ENCODE measurements at regions not wholly inside any gene's neighbourhood (a gene's known extent, or its start where the extent isn't known, plus 50 kb on each side); places are given as distances from the start of the nearest gene placed in this dataset.
"Not testable (repeated sequence)": the region's sequence is repeated elsewhere in the genome, so short reads cannot be mapped to it uniquely, and the experiment has no call there.

DNA sequence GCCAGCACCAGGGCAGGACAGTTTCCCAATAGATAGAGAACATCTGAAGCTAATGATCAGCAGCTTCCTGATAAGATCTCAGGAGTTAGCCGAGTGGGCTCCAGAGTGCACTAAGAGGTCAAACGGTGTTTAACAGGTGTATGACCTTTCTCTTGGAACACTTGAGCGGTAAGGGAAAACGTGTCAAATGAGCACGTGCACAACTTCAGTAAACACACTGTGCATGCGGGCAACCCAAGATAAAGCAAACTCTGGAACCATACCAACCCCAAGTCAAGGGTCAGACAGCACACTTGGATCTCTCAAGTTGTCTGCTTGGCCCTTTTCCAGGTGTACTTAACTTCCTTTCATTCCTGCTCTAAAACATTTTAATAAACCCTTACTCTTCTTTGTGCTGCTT, 1941.5 kb upstream of the PCDH10 start:
- DNase-seq (ENCODE audit: low read depth): no peak

- no peak for DNase-seq (ENCODE audit: low read depth)
Measured at GRCh38 chr4:131248314-131248713, 1900.8 kb upstream of the PCDH10 start.

GRCh38 chr4:131251321-131251720, 1897.8 kb upstream of the PCDH10 start:
- DNase-seq (ENCODE audit: low read depth): no peak

DNA sequence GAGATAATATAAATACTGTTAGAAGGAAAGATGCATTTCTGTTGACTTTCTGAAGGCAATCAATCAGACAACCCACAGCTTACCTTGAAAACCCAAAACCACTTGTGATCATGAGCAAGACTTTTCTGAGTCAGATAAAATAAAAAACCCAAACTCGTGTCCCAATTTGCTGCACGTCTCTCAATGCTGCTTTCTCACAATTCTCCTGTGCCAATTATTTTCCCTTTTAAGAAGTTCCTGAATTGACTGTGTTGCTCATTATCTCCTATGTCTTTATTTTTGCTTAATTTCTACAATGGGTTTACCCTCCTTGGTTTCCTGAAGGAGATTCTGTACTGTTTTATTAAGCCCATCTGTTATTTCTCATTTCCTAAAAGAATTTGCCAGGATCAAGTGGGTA, 1891.9 kb upstream of the PCDH10 start:
- no peak for DNase-seq (ENCODE audit: low read depth)

DNA sequence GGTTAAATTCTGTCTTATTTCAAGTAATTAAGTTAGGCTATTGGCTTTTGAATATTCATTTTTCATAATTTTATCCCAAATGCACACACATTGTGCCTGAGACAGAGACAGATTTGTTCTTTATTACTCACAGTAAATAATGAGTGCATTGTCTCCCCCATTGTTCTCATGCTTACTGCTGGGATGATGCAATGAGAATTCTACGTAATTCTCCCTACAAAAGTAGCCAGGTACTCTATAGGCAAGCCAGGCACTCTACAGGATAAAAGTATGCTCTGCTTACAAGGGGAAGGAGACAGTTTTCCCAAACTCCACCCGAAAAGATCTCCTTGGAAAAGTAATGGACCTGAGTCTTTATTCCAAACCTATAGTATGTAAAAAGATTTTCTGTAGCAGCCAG, 1890.7 kb upstream of the PCDH10 start:
- DNase-seq (ENCODE audit: low read depth): no peak

DNA sequence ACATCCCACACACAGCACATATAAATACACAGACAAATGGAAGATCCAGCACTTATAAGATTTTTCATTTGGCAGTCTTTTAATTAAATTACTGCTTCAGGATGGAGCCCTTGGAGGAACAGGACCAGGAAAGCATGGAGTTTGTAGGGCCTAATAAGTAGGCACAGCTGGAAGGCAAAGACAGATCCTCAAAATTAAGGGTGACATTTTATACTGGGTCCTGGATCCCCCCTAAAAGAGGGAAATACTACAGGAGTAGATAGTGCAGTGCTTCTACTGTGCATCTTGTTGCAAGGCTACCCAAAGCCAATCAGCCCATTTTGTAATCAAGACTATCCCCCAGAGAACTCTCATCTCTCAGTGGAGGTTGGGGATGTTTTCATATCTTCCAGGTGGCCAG, 1860.7 kb upstream of the PCDH10 start:
- no peak for DNase-seq (ENCODE audit: low read depth)

DNA sequence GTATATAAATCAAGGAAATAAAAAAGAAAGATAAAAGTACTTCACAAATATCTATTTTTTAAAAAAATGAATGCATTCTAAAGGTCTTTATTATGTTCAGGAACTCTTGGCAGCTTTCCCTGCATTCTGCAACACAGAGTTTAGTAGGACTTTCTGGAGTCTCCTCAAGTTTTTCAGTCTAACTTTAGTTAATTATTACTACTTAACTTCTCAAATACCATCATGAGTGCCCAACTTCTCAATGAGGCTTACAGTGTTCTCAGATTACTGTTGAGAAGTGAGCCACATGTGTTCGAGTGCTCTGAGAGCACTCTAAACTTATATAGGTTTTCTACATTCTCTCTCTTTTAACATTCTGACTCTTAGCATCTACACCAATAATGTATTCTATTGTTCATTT, 1852.9 kb upstream of the PCDH10 start:
- DNase-seq (ENCODE audit: low read depth): no peak

DNA sequence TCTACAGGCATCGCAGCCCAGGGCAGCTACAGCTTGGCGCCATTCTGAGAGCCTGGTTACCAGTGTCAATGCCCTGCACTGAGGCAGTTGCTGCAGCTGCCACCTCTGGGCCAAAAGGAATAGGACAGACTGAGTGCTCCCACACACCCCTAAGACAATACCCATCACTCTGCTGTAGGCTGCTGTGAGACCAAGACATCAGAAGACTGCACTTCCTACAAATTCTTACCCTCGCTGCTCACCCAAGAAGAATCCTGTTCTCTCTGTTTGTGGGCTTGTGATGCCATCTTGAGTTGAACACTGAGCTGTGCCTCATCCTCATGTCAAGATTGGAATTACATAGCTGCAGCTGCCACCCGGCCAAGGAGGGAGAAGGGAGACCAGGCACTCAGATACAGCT, 1847.0 kb upstream of the PCDH10 start:
- DNase-seq (ENCODE audit: low read depth): peak; percentile 16

GRCh38 chr4:131304686-131305085, 1844.4 kb upstream of the PCDH10 start:
- peak; percentile 3 for DNase-seq (ENCODE audit: low read depth)

DNA sequence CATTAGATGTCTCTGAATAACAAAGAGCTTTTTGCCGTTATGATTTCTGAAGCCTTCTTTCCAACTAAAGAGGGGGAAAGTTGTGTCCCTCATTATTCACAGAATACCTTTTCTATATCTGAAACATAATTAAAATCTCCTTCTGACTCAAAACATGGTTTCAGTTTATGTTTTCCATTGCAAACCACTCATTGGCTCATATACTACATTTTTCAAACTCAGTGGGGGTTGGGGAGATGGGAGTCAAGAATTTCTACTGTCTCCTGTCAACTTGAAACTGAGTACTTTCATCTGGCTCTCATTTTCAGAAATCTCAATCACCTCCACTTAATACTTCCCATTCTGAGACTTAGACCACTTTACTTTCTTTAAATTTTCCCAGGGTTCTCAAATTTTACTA, 1839.5 kb upstream of the PCDH10 start:
- no peak for DNase-seq (ENCODE audit: low read depth)

DNA sequence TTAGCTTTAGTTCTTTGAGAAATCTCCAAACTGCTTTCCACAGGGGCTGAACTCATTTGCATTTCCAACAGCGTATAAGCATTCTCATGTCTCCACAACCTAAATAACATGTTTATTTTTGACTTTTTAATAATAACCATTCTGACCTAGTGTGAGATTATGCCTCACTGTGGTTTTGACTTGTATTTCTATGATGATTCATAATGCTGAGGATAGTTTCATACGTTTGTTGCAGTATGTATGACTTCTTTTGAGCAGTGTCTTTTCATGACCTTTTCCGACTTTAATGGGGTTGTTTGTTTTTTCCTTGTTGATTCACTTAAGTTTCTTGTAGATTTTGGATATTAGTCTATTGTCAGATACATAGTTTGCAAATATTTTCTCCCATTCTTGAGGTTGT, 1833.0 kb upstream of the PCDH10 start:
- DNase-seq (ENCODE audit: low read depth): no peak

DNA sequence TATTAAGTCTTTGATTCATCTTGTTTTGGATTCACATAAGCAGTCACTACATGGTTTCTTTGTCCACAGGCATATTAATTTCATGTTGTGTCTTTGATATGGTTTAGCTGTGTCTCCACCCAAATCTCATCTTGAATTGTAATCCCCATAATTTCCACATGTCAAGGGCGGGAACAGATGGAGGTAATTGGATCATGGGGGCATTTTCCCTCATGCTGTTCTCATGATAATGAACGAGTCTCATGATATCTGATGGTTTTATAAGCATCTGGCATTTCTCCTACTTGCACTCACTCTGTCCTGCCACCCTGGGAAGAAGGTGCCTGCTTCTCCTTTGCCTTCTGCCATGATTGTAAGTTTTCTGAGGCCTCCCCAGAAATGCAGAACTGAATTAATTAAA, 1811.2 kb upstream of the PCDH10 start:
- no peak for DNase-seq (ENCODE audit: low read depth)

DNA sequence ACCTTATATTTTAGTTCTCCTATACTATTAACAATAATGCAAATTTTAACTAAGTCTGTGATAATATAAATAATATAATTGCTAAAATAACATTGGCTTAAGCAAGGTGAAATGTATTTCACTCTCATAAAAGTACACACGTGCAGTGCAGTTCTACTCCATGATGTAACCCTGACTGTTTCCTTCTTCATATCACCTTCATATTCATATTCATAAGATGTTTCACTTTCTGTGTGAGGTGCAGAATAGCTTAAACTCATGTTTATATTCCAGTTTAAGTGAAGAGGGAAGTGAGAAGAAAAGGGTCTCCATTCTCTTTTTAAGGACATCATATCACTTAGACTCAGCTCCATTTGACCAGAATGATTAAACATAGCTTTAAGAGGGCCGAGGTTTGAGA, 1810.0 kb upstream of the PCDH10 start:
- no peak for DNase-seq (ENCODE audit: low read depth)

- DNase-seq (ENCODE audit: low read depth): no peak
Measured at GRCh38 chr4:131344761-131345160, 1804.3 kb upstream of the PCDH10 start.

DNA sequence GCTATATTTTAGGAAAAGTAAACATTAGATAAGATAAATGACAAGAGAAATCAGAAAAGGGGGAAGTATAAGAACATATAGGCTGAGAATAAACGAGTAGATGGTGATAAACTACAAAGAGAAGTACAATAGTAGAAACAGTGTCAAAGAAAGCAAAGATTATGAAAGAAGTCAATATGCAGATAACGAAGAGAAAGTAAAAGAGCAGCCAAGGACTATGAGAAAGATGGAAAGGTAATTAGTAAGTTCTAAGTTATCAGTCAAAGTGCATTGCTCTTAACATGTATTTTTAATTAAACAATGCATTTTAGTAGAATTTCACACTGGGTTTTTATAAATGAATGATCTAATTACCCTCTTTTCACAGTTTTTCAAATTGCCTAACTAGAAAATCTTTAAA, 1801.3 kb upstream of the PCDH10 start:
- DNase-seq (ENCODE audit: low read depth): no peak

DNA sequence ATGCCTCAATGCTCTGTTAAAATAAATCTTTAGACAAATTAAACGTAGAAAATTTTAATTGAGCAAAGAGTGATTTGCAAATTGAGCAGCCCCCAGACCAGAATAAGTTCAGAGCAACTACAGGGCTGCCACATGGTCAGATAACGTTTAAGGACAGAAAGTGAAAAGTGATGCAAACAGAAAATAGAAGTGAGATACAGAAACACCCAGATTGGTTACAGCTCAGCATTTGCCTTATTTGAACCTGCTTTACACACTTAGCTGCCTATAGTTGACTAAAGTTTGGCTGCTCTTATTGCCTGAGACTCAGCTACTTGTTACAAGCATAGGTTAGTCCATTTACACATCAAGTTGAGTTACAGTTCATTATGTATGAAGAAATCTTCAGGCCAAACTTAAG, 1800.8 kb upstream of the PCDH10 start:
- no peak for DNase-seq (ENCODE audit: low read depth)

- not testable (repeated sequence) for DNase-seq (ENCODE audit: low read depth)
Measured at GRCh38 chr4:131352371-131352770, 1796.7 kb upstream of the PCDH10 start.

GRCh38 chr4:131366714-131367113, 1782.4 kb upstream of the PCDH10 start:
- no peak for DNase-seq (ENCODE audit: low read depth)

DNA sequence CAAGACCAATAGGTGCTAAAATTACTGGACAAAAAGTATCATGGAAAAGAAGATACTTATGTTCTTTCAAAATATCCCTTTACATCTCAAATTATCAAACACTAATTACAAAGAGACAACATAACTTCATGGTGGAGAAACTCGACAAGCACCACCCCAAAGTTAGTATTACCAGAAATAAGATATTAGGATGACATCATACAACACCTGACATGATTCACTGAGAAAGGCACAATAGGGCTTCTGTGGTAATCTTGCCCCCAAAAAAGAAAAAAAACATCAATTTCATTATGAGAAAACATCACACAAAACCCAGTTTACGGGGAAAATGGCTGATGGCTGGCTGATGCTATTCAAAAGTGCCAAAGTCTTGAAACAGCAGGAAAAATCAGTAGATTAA, 1781.7 kb upstream of the PCDH10 start:
- no peak for DNase-seq (ENCODE audit: low read depth)

- DNase-seq (ENCODE audit: low read depth): no peak
Measured at GRCh38 chr4:131370846-131371245, 1778.2 kb upstream of the PCDH10 start.

GRCh38 chr4:131381055-131381454, 1768.0 kb upstream of the PCDH10 start:
- DNase-seq (ENCODE audit: low read depth): no peak

- DNase-seq (ENCODE audit: low read depth): no peak
Measured at GRCh38 chr4:131382839-131383238, 1766.3 kb upstream of the PCDH10 start.

GRCh38 chr4:131388277-131388676, 1760.8 kb upstream of the PCDH10 start:
- no peak for DNase-seq (ENCODE audit: low read depth)

- DNase-seq (ENCODE audit: low read depth): no peak
Measured at GRCh38 chr4:131408102-131408501, 1741.0 kb upstream of the PCDH10 start.

- no peak for DNase-seq (ENCODE audit: low read depth)
Measured at GRCh38 chr4:131411393-131411792, 1737.7 kb upstream of the PCDH10 start.

Measured in HT1080 (cell line).